GM21737 (cell line): ENCODE measurements at regions not wholly inside any gene's neighbourhood (a gene's known extent, or its start where the extent isn't known, plus 50 kb on each side); places are given as distances from the start of the nearest gene placed in this dataset.
"Not testable (repeated sequence)": the region's sequence is repeated elsewhere in the genome, so short reads cannot be mapped to it uniquely, and the experiment has no call there.

ENCODE experiments used
- ATAC-seq: cut with Tn5 transposase; IDR thresholded peaks from one replicate; pipeline ENCODE4 v1.9.1; 2021; ENCODE audit warnings: mild to moderate bottlenecking, moderate library complexity; ENCODE audit not compliant: unreplicated experiment

DNA sequence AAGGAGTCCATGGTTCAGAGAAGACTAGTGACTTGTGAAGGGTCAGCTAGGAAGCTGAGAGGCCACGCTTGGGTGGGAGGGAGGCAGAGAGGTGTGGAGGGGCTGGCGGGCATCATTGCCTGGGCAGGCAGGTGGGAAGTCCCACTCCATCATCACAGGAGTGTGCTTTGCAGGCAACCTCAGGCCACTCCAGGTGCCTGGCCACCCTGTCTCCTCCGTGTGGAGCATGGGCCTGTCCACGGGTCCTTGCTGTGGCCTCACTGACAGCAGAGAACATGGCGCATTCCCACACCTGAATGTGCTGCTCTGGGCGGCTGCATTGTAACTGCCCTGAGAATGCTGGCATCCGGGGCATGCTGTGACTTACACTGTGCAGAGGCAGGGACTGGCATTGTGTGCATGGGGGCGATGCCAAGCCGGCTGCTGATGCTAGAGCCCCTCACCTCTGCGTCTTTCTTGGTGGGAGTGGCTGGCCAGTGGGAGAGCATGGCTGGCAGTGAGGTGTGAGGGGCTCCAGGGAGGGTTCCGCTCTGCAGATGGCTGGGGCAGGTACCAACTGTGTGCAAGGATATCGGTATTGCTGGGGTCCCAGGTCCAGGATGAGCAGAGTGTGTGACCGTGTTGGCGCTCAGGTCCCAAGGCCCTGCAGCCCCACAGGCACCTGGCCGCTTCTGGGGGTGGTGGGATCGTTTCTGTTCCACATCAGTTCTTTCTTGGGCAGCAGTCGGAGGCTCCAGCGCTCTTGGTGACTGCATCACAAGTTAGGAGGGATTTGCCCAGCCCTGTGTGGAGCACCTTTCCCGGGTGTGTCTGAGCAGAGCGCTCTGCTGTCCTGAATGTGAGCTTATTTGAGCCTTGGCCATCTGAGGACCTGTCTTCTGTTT lies 94.8 kb downstream of the NPIPB11 start:
- no peak for ATAC-seq

DNA sequence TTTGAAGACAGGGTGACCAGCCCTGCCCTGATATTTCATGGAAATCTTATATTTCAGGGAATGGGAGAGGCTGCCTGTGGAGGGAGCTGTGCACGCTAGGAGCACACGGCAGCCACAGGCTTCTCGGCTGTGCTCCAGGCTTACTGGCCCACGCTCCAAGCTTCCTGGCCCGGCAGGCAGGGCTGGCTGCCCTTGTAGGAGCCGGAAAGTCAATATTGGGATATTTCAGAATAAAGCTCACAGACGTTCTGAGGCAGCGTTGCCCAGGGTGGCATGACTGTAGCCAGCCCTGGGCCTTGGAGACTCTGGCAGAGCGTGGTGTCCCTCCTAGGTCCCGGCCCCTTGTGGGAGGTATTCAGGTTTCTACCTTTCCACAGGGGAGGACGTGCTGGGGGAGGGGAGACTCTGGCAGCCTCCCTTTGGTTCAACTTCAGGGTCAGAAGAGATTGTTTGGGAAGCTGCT lies 95.6 kb downstream of the NPIPB11 start:
- ATAC-seq = no peak

- not testable (repeated sequence) for ATAC-seq
Measured at GRCh38 chr16:29310243-29310642, 96.3 kb downstream of the NPIPB11 start.

GRCh38 chr16:29309601-29310000 lies 96.9 kb downstream of the NPIPB11 start:
- not testable (repeated sequence) for ATAC-seq

GRCh38 chr16:29308644-29309546 lies 97.6 kb downstream of the NPIPB11 start:
- no peak for ATAC-seq

DNA sequence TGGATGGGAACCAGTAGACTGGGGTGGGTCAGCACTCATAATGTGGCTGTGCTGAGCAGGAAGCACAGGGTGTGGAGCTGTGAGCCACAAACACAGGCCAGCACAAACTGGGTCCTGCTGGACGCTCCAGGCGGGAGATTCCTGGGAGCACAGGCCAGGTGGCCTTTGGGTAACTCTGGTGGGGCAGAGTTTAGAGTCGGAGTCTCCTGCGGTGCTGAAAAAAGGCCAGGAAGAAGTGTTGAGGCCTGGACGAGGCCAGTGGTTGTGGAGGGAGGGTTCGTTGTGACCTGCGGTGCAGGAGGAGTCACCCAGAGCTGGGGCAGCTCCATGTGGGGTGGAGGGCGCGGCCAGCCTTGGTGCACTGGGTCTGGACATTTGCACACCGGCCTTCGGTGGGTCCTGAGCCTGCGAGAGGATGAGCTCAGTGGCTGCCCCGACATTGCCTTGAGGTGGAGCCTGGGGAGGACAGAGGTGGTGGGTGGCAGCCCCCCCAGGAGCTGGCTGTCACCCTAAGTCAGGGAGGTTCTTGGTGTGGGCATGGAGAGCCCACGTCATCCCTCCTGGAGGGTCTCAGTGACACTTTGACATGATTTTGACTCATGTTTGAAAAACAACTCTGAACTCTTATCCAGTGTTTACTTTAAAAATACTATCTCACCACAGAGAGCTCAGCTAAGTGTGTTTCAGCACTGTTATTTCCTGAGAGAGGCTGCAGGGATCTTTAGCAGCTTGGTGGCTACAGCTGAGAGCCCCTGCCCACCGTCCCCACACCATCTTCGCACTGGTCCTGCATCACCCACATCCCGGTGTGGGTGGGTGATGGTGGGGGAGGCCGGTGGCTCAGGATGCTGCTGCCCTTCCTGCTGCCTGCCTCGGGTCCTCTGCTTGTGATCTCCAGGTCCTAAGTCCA lies 98.7 kb downstream of the NPIPB11 start:
- no peak for ATAC-seq

- ATAC-seq = no peak
Measured at GRCh38 chr16:29306943-29307597, 99.4 kb downstream of the NPIPB11 start.

DNA sequence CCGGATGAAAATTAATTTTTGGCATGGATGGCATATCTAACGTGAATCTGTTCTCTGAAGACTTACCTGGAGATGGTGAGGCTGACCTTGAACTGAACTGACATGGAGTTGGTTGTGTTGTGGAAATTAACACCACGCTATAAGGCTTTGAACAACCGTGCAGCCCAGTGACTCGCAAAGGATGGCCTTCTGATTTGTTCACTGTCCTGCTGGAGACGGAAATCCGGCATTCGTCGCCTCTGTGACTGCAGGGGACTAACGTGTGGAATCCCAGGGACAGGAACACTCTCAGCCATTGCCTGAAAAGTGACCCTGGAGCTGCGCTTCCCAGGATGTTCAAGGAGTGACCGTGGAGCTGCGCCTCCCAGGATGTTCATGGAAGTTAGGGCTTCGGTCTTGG lies 100.3 kb downstream of the NPIPB11 start:
- ATAC-seq = no peak

GRCh38 chr16:29305018-29305417 lies 101.5 kb downstream of the NPIPB11 start:
- ATAC-seq = not testable (repeated sequence)

GRCh38 chr16:29304251-29304650 lies 102.3 kb downstream of the NPIPB11 start:
- ATAC-seq = no peak

DNA sequence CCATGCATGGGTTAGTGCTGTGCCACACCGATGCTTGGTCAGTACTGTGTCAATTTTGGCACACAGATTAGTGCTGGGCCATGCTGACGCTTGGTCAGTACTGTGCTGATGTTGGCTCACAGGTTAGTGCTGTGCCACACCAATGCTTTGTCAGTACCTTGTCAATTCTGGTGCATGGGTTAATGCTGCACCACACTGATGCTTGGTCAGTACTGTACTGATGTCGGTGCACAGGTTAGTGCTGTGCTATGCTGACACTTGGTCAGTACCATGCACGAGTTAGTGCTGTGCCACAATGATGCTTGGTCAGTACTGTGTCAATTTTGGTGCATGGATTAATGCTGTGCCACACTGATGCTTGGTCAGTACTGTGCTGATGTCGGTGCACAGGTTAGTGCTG lies 103.0 kb downstream of the NPIPB11 start:
- no peak for ATAC-seq

DNA sequence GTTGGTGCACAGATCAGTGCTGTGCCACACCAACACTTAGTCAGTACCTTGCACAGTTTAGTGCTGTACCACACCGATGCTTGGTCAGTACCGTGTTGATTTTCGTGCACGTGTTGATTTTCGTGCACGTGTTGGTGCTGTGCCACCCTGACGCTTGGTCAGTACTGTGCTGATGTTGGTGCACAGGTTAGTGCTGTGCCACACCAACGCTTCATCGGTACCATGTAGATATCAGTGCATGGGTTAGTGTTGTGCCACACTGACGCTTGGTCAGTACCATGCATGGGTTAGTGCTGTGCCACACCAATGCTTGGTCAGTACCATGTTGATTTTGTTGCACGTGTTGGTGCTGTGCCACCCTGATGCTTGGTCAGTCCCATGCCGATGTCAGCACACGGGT lies 103.5 kb downstream of the NPIPB11 start:
- ATAC-seq = no peak

GRCh38 chr16:29302433-29302832 lies 104.1 kb downstream of the NPIPB11 start:
- not testable (repeated sequence) for ATAC-seq

DNA sequence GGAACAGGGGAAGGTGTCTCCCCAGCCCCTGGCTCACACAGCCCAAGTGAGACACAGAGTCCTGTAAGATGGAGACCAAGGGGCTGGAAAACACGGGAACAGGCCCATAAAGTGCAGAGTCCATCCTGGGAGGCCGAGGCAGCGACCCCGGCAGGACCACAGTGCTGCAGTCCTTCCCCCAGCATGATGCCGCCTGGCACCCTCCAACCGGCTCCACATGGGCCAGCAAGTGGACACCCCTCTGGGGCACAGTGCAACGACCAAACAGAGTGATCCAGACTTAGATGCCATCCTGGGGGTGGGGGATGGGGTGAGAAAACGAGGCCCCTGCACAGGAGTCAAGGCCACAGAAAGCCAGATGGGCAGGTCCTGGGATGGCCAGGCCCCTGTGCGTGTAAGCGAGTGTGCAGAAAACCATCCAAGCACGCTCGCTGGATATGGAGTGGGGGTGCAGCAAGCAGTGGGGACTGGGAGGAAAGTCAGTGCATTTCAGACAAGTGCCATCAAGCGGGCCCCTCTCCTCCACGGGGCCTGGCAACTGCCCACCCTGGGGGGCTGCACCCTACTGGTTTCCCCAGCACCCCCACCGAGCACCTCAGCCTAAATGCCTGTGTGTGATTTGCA lies 104.7 kb downstream of the NPIPB11 start:
- ATAC-seq = not testable (repeated sequence)

DNA sequence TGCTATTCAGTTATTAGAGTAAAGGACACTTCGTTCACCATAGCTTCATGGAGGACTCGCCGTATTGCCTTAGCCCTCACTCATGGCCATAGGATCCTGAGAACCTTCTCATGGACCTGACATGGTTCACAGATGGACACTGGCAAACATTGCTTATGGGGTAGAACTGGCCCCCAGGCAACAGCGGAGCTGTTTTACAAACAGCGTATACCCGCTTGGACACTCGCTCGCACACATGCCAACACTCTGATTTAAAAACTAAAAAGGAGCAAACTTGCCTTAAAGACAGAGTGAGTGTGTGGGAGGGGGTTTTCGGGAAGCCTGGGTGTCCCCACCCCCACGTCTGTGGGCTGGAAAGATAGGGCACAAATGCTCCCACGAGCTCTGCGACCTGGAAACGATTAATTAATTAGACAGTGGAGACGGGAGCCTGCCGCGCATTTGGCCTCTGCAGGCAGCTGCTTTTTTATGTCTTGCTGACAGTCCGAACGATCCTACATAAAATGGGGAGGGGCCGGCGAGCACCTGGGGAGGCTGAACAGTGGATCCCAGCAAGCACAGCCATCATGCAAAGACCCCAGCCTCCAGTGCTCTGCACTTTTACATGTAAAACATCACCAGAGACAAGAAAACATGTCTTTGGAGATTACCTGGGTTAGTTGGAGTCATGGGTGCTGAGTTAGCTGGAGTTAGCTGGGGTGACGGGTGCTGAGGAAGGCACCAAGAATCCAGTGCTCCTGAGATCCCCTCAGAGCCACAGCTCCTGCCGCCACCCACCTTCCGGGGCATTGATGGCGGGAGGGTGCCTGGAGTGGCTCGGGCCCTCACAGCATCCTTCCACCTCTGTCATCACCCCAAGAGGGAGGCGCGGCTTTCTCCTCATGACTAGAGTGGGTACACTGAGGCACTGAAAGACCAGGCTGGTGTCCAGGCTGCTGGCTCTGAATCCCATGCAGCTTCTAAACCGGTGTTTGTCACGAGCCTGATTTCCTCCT lies 105.7 kb downstream of the NPIPB11 start:
- ATAC-seq = not testable (repeated sequence)

DNA sequence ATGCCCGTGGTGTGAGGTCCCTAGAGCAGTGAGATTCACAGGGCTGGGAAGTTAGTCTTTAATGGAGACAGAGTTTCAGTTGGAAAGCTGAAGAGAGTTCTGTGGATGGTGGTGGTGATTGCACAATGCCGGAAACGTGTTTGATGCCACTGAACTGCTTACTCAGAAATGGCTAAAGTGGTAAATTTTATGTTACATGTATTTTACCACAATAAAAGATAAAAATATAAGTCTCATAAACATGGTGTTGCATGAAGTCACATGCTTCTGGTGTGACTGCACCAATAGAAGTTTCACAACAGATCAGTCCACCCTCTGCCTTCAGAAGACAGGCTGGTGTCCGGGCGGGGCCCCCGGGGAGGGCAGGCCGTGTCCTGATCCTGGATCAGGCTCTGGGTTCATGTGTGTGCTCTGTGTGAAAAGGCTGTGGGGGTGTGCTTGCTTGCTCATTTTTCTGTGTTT lies 106.5 kb downstream of the NPIPB11 start:
- ATAC-seq = not testable (repeated sequence)

- not testable (repeated sequence) for ATAC-seq
Measured at GRCh38 chr16:29298997-29299396, 107.5 kb downstream of the NPIPB11 start.

DNA sequence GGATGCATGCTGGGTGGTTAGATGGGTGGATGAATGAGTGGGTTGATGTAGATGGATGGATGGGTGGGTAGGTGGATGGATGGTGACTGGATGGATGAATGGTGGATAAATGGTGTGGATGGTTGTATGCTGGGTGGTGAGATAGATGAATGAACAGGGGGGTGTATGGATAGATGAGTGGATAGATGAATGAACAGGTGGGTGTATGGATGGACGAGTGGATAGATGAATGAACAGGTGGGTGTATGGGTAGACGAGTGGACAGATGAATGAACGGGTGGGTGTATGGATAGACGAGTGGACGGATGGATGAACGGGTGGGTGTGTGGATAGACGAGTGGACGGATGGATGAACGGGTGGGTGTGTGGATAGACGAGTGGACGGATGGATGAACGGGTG lies 108.2 kb downstream of the NPIPB11 start:
- ATAC-seq = not testable (repeated sequence)
